Mesothelial cell of epicardium (in vitro differentiated cells): ENCODE measurements at regions not wholly inside any gene's neighbourhood (a gene's known extent, or its start where the extent isn't known, plus 50 kb on each side); places are given as distances from the start of the nearest gene placed in this dataset.

Source experiments
- DNase-seq, 2 experiments: peaks; one replicate each; pipeline ENCODE4 v3.0.0; 2021; ENCODE audit warnings: low spot score in 2 of 2; ENCODE audit not compliant: unreplicated experiment in 2 of 2
- H3K27ac Mint-ChIP-seq: 2 replicates; pipeline ENCODE4 v1.8.0; 2021; ENCODE audit warnings: mixed read lengths
- H3K27me3 Mint-ChIP-seq: 2 replicates; pipeline ENCODE4 v1.8.0; 2021; ENCODE audit warnings: low read depth, mixed read lengths
- H3K36me3 Mint-ChIP-seq: 2 replicates; pipeline ENCODE4 v1.8.0; 2021; ENCODE audit warnings: mixed read lengths
- H3K4me1 Mint-ChIP-seq: 2 replicates; pipeline ENCODE4 v1.8.0; 2021; ENCODE audit warnings: mixed read lengths
- H3K4me3 Mint-ChIP-seq: 2 replicates; pipeline ENCODE4 v1.8.0; 2021; ENCODE audit warnings: mild to moderate bottlenecking, moderate library complexity, mixed read lengths
- H3K9me3 Mint-ChIP-seq: 2 replicates; pipeline ENCODE4 v1.8.0; 2021; ENCODE audit warnings: mixed read lengths
- TF ChIP-seq, protein P1 (sequence below): fragments of 200-600 bp; sonication (generic); IDR thresholded peaks from one replicate; pipeline ENCODE4 v1.5.0; 2021; ENCODE audit warnings: antibody characterized with exemption; ENCODE audit not compliant: unreplicated experiment

DNA sequence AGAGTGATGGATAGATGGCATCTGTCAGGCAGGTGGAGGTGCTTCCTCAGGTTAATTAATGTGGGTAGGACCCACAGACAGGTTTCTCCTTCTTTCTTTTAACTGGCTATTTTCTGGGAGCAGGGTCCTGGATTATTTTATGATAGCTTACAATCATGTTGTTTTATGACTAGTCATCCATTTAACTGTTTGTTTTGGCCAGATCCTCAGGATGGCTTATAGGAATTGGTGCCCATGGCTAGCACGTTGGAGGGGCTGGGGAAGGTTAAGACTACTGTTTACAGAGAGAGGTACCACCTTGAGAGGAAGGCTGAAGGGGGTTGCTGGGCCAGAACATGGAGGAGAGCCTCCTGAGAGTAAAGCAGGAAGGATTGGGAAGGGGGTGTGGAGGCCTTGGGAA, 78.0 kb upstream of the MGAT5 start:
- Mint-ChIP-seq H3K27me3 (no peaks in the 10 kb centered on the region), H3K4me1 (peaks cover 34% of the 10 kb centered on the region), H3K36me3 (peaks cover 2% of the 10 kb centered on the region), H3K9me3 (no peaks in the 10 kb centered on the region), H3K4me3 (no peak overlapping the region), H3K27ac (no peak overlapping the region)
- TF ChIP-seq, protein P1, sequence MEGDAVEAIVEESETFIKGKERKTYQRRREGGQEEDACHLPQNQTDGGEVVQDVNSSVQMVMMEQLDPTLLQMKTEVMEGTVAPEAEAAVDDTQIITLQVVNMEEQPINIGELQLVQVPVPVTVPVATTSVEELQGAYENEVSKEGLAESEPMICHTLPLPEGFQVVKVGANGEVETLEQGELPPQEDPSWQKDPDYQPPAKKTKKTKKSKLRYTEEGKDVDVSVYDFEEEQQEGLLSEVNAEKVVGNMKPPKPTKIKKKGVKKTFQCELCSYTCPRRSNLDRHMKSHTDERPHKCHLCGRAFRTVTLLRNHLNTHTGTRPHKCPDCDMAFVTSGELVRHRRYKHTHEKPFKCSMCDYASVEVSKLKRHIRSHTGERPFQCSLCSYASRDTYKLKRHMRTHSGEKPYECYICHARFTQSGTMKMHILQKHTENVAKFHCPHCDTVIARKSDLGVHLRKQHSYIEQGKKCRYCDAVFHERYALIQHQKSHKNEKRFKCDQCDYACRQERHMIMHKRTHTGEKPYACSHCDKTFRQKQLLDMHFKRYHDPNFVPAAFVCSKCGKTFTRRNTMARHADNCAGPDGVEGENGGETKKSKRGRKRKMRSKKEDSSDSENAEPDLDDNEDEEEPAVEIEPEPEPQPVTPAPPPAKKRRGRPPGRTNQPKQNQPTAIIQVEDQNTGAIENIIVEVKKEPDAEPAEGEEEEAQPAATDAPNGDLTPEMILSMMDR: no peak
- no peak for DNase-seq

DNA sequence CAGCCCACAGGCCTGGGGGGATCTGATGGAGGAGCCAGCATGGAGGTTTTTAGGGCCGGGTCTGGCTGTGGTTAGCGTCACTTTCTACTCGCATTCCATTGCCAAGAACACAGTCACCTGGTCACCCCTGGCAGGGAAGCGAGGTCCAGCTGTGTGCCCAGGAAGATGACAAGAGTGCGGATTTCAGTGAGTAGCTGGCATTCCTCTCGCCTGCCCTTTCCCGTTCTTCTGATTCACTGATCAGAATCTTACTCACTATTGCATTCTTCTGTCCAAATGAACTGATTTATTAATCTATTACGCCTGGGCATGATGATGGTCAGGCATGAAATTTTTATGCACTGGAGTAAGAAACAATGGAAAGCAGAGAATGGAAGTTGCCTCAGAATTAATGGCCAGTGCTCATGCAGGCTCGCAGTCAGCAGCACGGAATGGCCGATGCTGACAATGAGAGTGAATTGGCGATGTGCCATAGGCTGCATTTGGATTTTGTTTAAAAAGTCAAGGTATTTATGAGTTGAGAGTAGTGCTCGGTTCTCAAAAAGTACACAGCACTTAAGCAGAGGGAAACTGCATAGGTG, 76.4 kb upstream of the MGAT5 start:
- DNase-seq: peak in 1 of 2 experiments; percentile 51
- Mint-ChIP-seq H3K4me1 (peaks cover 34% of the 10 kb centered on the region), H3K9me3 (no peaks in the 10 kb centered on the region), H3K36me3 (no peaks in the 10 kb centered on the region), H3K4me3 (peak overlapping the region; percentile 18), H3K27me3 (no peaks in the 10 kb centered on the region), H3K27ac (peak overlapping the region; percentile 96)
- TF ChIP-seq, protein P1: no peak

DNA sequence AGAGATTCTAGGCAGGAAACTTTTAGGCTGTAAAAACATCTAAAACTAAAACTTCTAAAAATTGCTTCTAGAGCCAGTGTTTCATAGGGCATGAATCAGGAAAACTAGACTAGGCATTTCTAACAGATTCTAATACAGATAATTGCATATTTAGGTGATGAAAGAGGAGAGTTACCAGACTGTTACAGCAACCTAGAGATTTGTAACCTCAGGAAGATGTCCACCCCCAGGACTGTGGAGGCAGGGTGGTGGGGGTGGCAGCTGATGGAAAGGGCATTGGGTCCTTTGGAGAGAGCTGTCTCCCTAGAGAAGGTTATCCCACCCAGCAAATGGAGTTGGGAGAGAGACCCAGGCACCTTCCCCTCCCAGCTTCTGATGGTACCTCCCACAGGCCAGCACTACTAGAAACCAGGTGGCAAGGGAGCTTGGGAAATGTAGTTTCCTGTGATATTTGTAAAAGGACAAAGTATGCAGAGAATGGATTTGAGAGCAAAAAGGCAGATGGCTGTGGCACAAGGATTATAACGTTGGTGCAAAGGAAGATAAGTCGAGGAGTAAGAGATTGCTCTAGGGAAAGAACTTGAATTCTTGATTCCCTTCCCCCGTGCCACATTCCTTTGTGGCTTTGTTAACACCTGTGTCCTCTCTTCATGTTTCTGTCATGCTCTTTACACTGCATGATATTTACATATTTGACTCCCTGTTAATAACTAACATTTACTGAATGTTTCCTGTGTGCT, 75.6 kb upstream of the MGAT5 start:
- Mint-ChIP-seq H3K9me3 (no peaks in the 10 kb centered on the region), H3K27ac (peak overlapping the region; percentile 96)

DNA sequence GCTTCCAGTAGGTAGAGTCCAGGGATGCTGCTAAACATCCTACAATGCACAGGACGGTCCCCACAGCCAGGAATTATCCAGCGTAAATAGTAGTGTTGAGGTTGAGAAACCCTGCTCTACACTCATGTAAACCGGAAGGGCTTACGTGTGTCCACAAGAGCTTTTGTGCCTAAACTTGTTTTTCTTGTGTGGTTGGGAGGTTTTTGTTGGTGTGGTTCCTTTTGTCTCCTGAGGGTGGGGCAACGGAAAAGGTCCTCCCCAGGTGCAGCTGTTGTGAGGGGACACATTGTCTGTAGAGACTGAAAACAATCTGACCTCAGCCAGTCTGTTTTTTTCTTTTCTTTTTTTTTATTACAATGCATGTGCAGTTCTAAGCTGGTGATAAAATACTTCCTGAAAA, 72.7 kb upstream of the MGAT5 start:
- H3K27ac Mint-ChIP-seq: no peak overlapping the region
- TF ChIP-seq, protein P1: no peak
- no peaks in the 10 kb centered on the region for H3K36me3 Mint-ChIP-seq
- H3K9me3 Mint-ChIP-seq: no peaks in the 10 kb centered on the region
- no peak for DNase-seq
- H3K4me1 Mint-ChIP-seq: peaks cover 20% of the 10 kb centered on the region
- H3K4me3 Mint-ChIP-seq: no peak overlapping the region
- no peaks in the 10 kb centered on the region for H3K27me3 Mint-ChIP-seq

More for the DNA sequence above, 75.6 kb upstream of the MGAT5 start:
- H3K36me3 Mint-ChIP-seq: no peaks in the 10 kb centered on the region
- H3K4me3 Mint-ChIP-seq: peak overlapping the region; percentile 18
- H3K4me1 Mint-ChIP-seq: peaks cover 34% of the 10 kb centered on the region
- TF ChIP-seq, protein P1: no peak
- H3K27me3 Mint-ChIP-seq: no peaks in the 10 kb centered on the region
- DNase-seq: no peak

DNA sequence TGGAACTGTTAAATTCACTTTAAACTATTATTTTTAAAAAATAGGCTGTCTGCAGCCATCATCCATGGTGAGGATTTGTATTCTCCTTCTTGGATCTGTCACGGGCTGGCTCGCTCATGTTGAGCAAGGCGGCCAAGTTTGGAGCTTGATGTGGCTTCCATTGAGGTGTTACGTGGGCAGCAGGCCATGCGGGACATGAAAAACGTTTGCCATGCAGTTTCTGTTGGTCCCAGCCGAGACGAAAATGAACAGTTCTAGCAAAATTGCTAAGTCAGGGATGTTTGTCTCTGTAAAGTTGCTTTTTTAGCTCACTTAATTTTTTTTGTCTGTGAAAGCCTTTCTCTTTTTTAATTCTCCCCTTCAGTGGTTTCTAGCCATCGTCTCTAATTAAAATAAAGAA, 70.2 kb upstream of the MGAT5 start:
- Mint-ChIP-seq H3K27me3 (no peaks in the 10 kb centered on the region), H3K9me3 (no peaks in the 10 kb centered on the region), H3K4me3 (no peak overlapping the region), H3K4me1 (peaks cover 2% of the 10 kb centered on the region), H3K27ac (no peak overlapping the region), H3K36me3 (no peaks in the 10 kb centered on the region)
- DNase-seq: no peak
- TF ChIP-seq, protein P1: no peak
